ENCODE measurements at regions not wholly inside any gene's neighbourhood (a gene's known extent, or its start where the extent isn't known, plus 50 kb on each side); places are given as distances from the start of the nearest gene placed in this dataset.
"Not testable (repeated sequence)": the region's sequence is repeated elsewhere in the genome, so short reads cannot be mapped to it uniquely, and the experiment has no call there.

DNA sequence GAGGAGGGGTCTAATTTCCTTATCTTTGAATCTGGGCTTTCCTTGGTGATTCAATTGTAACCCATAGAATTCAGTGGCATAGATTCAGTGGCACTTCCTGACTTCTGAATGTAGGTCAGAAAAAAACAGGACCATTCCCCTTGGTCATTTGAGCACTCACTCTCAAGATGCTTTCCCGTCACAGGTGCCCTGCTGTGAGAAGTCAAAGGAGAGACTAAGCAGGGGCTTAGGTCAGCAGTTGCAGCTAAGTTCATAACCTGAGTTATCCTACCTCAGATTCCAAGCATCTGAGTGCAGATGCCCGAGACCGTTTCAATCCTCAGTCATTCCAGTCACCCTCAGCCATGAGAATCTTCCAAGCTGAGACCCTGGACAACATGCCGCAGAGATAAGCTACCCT, 506.6 kb downstream of the FRK start:
- no peak for DNase-seq

DNA sequence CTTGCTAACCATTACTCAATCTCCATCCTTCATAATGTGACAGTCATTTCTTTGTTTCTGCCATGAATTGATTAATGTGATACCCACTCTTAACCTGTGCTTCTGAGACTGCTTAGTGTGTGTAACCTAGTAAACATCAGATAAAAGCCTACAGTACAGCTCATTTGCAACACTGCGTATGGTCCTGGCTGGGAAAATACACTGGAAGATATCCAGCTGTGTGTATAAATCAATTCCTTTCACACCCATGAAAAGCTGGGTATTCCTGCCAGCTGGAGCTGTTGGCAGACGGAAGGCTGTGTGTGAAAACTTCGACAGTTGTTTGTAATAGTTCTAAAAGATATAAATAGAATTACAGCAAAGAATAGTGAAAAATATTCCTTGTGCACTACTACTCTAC, 509.2 kb downstream of the FRK start:
- DNase-seq: peak in 31 of 58 donors; percentile 0 to 50 (median 7)

DNA sequence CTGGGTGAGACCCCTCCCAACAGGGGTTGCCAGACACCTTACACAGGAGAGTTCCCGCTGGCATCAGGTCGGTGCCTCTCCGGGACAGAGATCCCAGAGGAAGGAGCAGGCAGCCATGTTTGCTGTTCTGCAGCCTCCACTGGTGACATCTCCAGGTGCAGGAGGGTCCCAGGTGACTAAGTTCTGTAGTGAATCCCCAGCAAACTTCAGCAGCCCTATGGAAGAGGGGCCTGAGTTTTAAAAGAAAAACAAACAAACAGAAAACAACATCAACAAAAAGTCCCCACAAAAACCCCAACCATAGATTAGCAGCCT, 515.1 kb downstream of the FRK start:
- DNase-seq: no peak

DNA sequence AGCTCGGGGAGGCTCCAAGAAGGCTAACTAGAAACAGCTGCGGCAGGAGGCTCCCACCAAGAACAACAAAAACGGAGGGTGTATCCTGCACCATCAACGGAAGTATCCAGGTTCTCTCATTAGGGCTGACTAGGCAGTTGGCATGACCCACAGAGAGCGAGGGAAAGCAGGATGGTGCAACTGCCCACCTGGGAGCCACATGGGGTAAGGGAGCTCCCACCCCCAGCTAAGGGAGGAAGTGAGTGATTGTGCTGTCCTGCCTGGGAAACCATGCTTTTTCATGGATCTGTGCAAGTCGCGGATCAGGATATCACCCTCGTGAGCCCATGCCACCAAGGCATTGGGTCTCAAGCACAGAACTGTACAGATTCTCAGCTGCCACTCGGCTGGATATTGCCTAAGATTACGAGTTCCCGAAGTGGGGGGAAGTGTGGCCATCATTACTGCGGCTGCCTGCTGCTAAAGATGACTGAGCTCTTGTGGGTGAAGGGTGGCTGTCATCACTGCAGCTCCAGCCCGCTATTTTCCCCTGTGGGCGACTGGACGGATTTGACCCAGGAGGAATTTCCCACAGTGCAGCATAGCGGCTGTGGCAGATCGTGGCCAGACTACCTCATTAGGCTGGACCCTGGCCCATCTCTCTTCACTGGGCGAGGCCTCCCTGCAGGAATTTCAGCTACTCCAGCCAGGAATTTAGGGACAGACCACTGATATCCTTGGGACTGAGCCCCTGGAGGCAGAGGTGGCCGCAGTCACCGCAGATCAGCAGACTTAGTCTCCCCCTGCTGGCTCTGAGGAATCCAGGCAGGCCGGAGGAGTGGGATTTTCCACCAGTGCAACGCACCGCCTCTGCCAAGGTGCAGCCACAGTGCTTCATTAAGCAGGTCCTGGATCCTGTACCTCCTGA, 515.7 kb downstream of the FRK start:
- no peak for DNase-seq

DNA sequence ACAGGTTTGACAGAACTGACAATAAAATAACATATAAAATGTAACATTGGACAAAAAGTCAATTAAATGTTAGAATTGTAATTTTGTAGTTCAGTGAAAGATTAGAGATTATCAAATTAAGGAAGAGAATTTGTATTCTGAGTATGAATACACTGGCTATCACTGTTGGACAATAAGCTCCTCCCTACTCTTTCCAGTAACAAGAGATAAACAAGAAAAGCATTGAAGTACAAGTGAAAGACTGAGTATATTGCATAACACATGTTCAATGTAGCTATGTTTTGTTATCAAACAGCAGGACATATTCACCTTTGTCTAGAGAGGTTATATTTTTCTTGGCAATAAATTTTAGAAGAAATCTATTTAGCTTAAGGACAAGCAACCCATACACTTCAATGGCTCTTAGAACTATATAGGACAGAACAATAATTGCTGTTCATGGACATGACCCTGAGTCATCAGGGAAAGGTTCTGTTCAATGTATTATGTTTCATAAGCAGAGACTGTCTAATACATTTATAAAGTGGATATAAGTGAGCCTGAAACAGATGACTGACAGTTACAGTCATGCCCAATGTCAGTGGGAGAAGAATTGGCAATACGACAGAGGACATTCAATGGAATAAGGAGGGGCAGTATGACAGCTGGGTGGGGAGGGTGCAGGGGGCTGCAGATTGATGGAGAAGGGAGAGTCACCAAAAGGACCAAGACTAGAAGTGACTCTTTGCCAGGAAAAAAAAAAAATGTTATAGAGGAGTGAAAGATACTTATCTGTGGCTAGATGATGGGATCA, 520.4 kb downstream of the FRK start:
- no peak for DNase-seq

DNA sequence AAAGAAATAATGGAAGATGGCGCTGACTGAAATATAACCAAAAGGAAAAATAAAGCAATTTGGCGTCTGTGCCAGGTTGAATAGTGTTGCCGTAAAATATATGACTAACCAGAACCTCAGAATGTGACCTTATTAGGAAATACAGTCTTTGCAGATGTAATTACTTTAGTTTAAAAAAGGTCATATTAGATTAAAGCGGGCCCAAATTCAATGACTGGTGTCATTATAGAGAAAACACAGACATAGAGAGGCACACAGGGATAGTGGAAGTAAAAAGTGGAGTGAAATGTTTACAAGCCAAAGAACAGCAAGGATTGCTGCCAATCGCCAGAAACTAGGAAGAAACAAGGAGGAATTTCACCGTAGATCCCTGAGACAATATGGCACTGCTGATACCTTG, 521.2 kb downstream of the FRK start:
- no peak for DNase-seq

DNA sequence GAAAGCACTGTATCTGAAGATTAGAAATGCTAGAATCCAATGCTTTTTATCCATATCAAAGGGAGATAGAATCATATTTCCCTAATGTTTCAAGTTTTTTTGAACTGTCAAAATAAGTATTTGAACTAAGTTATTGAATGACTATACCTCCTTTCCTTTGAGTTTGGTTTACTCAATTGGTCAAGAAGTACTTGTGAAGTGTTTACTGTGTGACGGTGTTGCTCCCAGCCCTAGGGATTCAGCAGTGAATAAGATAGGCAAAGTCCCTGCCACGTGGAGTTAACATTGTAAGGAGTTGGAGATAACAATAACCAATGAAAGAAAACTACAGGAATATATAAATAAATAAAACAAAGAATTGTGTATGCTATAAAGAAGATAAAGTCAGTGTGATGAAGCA, 535.9 kb downstream of the FRK start:
- no peak for DNase-seq

DNA sequence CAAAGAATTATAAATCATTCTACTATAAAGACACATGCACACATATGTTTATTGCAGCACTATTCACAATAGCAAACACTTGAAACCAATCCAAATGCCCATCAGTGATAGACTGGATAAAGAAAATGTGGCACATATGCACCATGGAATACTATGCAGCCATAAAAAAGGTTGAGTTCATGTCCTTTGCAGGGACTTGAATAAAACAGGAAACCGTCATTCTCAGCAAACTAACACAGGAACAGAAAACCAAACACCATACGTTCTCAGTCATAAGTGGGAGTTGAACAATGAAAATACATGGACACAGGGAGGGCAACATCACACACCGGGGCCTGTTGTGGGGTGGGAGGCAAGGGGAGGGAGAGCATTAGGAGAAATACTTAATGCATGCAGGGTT, 538.9 kb downstream of the FRK start:
- DNase-seq: not testable (repeated sequence)

DNA sequence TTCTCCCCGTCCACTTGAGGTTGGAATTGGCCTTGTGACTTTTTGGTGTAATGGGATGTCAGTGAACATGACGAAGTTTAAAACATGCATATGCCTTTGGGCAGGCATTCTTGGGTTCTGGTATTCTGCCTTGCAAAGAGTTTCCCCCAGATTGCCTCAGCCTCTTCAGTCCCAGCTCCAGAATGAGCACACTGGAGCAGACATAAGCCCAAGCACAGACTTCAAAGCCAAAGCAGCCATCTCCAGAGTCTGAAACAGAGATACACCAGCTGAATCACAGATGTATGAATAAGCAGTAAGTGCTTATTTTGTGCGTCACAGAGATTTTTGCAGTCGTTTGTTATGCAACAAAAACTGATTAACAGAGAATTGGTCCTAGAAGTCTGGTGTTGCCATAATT, 546.0 kb downstream of the FRK start:
- DNase-seq: peak in 1 of 58 donors; percentile 1

DNA sequence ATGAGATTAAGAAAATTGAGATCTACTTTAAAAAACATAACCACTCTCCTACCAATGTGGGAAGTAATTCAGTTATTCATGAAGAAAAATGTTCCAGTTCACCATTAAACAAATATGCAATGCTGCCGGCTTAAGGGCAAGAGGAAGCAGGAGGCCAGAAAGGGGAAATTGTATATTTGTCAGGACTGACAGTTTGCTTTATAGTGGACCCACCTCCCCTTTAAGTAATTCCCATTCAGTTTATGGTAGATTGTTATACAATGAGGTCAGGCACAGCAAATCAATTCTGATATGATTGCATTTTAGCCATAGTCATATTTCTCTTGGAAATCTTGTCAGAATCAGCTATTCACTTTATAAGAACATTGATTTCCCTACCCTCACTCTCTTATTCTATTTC, 547.8 kb downstream of the FRK start:
- DNase-seq: no peak

DNA sequence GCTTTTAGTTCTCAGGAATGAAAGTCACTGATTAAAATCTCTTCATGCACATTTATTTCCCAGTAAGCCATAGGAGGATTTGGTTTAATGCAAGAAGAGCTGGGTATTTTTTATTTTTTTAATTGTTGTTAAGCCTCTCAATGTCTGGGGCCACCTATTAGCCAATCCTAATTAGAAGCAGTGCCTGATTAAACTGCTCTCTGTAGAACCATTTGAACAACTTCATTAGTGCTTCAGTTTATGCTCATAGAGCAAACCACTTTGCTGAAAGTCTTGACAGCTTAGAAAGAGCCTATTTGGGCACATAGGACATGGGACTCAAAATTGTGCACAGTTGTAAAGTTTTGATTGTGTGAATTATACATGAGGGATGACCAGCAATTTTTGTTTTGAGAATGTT, 548.9 kb downstream of the FRK start:
- DNase-seq: no peak

DNA sequence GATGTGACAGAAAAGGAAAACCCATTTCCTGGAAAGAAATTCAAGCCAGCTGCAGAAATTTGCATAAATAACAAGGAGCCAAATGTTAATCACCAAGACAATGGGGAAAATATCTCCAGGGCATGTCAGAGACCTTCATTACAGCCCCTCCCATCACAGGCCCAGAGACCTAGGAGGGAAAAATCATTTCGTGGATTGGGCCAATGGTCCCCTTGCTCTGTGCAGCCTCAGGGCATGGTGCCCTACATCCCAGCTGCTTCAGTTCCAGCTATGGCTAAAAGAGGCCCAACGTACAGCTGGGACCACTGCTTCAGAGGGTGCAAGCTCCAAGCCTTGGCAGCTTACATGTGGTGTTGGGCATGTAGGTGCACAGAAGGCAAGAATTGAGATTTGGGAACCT, 558.3 kb downstream of the FRK start:
- DNase-seq: not testable (repeated sequence)

DNA sequence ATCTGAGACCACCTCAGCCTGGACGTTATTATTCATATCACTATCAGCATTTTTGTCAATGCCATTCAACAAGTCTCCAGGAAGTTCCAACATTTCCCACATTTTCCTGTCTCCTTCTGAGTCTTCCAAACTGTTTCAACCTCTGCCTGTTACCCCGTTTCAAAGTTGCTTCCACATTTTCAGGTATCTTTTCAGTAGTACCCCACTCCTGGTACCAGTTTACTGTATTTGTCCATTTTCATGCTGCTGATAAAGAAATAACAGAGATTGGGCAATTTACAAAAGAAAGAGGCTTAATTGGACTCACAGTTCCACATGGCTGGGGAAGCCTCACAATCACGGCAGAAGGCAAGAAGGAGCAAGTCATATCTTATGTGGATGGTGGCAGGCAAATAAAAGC, 565.5 kb downstream of the FRK start:
- DNase-seq: no peak

DNA sequence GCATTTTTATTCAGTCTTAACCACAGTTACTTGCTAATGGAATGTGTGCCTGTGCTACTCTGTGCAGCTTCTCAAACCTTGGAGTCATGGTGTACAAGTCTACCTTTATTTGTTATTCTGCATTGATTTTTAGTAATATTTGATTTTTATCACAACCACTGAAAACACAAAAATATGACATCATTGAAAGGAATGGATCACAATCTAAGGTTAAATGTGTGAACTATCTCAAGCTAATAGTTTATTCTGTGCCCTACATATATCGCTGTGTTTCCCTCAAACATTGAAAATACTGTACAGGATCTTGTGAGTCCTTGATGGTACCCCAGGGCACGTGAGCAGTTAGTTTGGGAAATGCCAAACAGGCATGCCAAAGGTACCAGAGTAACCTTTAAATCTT, 573.4 kb downstream of the FRK start:
- no peak for DNase-seq

DNA sequence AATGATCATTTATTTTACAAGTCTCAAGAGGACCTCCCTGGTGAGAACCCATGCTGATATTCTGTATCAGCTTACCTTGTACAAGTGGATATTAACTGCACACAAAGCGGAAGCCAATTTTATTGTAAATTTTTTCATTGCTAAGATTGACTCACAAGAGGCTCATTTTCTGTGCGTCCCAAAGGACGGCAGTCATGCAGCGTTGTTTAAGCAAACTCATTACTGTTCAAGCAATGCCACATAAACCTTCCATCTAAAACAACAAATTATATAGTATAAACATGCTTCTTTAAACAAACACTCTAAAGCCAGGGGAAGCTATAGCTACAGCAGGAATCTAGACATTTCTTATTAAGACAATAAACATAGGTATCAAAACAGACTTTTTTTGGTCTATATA, 575.3 kb downstream of the FRK start:
- DNase-seq: no peak

DNA sequence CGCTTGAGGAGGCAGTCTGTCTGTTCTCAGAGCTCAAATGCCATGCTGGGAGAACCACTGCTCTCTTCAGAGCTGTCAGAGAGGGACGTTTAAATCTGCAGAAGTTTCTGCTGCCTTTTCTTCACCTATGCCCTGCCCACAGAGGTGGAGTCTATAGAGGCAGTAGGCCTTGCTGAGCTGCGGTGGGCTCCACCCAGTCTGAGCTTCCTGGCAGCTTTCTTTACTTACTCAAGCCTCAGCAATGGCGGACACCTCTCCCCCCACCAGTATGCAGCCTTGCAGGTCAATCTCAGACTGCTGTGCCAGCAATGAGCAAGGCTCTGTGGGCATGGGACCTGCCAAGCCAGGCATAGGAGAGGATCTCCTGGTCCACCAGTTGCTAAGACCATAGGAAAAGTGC, 580.1 kb downstream of the FRK start:
- not testable (repeated sequence) for DNase-seq

DNA sequence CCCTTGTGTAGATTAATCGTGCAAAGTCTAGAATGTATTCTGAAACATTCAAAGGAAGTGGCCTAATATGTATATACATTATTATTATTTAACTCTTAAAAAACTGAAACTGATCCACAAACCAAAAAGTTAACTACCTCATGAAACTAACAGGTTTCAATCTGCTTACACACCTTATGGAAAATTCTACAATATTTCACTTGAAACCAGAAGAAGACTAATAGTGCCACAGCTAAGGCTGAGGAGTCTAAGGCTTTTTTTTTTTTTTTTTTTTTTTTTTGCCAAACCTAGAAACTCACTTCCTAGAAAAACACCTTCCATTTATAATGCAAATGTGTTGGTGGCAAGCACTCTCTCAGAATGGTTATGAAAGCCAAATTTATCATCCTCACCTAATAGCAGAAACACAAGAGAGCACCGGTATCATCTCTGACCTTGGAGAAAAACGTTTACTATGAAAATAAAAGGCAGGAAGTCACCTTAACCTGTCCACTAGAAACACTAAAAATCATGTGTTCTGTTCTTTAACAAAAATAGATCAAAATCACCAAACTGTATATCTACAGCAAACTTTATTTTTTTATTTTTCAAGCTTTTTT, 586.1 kb downstream of the FRK start:
- DNase-seq: no peak

DNA sequence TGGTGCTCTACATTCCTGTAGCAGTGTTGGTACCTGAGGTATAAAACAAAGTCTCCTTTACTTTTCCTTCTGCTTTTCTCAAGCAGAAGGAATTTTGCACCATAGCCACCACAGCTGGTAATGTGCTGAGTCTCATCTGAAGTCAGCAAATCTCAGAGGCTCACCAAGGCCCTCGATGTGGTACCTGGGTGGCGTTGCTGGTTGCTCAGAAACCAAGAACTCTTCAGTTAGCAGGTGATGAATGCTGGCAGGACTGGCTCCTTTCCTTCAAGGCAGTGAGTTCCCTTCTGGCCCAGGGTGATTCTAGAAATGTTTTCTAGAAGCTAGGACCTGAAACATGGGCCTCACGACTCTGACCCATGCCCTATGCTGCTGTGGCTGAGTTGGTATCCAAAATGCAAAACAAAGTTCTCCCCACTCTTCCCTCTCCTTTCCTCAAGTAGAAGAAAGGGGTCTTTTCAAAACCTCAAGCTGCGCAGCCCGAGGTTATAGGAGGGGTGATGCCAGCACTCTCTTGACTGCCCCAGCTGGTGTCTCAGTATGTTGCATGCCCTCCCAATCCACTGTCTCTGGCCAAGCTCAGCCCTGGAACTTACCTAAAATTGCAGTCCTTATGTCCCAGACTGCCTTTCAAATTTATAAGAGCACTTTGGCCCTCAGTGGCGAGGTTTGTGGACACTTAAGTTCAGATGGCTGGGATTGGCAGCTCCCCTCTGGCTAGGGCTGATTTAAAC, 592.3 kb downstream of the FRK start:
- DNase-seq: no peak

DNA sequence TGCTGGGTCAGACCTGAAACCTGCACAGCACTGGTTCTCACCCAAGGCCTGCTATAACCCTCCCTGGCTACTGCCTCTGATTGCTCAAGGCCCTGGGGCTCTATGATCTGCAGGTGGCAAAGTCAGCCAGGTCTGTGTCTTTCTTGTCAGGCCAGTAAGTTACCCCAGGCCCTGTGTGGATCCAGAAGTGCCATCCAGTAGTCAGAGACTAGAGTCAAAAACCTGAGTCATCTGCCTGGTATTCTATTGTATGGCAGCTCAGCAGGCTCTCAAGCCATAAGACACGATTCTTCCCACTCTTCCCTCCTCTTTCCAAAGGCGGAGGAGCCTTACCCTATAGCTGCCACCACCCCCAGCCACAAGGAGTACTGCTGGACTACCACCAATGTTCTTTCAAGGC, 593.0 kb downstream of the FRK start:
- DNase-seq: no peak

DNA sequence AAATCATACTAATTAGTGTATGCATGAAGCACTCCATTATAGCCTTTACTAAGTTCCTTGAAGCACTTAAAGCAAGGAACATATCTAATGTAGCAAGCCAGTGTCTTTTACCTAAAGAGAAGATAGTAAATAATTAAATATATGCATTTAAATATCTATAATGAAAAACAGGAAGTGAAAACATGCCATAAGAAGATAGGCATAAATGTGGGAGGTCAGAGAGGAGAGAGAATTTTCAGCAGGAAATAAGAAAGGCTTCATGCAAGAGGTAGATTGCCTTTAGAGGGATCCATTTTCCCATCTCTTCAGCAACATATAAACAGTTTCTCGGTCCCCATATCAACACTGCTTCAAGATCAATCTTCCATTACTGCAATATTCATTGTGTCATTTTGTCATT, 599.8 kb downstream of the FRK start:
- no peak for DNase-seq

DNA sequence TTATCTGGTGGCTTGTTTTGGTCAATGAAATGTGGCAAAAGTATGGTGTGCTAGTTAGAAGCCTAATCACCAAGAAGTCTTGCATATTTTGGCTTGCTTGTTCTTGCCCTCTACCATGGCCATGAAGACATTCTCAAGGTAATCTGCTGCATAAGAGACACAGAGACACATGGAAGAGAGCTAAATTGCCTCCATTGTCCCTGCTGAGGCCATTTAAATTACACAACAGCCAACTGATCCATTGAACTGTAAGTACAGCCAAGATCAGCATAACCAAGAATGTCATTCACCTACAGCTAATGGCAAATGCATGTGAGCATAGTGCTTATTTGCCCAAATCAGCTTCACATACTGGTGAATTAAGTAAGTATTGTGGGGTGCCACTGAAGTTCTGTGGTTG, 603.8 kb downstream of the FRK start:
- DNase-seq: no peak
